ENCODE measurements at regions not wholly inside any gene's neighbourhood (a gene's known extent, or its start where the extent isn't known, plus 50 kb on each side); places are given as distances from the start of the nearest gene placed in this dataset.

DNA sequence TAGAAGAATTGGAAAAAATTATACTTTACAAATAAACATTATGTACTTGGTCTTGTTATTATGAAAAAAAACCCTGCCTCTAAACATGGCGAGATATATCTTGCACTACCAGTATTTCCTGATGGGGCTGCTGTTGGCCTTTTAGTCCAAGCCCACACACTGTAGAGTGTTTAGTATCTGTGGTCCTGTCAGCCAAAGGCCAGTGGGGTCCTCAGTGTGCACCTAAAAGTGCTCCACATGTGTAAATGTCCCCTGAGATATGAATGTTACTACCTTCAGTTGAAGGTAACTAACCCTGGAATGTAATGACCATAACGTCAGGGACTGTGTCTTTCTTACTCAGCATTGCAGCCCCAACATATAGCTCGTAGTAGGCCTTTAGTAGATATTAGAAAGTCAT is 71.1 kb upstream of the HK2 start:
- no peak for TF ChIP-seq IRF2 (CRISPR knock-in tag; IDR thresholded peaks at IDR 0.05; ENCODE audit: borderline replicate concordance, low read depth)
- TF ChIP-seq, protein P1, sequence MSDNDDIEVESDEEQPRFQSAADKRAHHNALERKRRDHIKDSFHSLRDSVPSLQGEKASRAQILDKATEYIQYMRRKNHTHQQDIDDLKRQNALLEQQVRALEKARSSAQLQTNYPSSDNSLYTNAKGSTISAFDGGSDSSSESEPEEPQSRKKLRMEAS (CRISPR knock-in tag; IDR thresholded peaks at IDR 0.05): no peak
- TF ChIP-seq, protein P2, sequence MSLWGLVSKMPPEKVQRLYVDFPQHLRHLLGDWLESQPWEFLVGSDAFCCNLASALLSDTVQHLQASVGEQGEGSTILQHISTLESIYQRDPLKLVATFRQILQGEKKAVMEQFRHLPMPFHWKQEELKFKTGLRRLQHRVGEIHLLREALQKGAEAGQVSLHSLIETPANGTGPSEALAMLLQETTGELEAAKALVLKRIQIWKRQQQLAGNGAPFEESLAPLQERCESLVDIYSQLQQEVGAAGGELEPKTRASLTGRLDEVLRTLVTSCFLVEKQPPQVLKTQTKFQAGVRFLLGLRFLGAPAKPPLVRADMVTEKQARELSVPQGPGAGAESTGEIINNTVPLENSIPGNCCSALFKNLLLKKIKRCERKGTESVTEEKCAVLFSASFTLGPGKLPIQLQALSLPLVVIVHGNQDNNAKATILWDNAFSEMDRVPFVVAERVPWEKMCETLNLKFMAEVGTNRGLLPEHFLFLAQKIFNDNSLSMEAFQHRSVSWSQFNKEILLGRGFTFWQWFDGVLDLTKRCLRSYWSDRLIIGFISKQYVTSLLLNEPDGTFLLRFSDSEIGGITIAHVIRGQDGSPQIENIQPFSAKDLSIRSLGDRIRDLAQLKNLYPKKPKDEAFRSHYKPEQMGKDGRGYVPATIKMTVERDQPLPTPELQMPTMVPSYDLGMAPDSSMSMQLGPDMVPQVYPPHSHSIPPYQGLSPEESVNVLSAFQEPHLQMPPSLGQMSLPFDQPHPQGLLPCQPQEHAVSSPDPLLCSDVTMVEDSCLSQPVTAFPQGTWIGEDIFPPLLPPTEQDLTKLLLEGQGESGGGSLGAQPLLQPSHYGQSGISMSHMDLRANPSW (CRISPR knock-in tag; conservative IDR thresholded peaks at IDR 0.05; ENCODE audit: low read depth): no peak
- TF ChIP-seq, protein P3, sequence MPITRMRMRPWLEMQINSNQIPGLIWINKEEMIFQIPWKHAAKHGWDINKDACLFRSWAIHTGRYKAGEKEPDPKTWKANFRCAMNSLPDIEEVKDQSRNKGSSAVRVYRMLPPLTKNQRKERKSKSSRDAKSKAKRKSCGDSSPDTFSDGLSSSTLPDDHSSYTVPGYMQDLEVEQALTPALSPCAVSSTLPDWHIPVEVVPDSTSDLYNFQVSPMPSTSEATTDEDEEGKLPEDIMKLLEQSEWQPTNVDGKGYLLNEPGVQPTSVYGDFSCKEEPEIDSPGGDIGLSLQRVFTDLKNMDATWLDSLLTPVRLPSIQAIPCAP (CRISPR knock-in tag; IDR thresholded peaks at IDR 0.05): no peak
- TF ChIP-seq, protein P4, sequence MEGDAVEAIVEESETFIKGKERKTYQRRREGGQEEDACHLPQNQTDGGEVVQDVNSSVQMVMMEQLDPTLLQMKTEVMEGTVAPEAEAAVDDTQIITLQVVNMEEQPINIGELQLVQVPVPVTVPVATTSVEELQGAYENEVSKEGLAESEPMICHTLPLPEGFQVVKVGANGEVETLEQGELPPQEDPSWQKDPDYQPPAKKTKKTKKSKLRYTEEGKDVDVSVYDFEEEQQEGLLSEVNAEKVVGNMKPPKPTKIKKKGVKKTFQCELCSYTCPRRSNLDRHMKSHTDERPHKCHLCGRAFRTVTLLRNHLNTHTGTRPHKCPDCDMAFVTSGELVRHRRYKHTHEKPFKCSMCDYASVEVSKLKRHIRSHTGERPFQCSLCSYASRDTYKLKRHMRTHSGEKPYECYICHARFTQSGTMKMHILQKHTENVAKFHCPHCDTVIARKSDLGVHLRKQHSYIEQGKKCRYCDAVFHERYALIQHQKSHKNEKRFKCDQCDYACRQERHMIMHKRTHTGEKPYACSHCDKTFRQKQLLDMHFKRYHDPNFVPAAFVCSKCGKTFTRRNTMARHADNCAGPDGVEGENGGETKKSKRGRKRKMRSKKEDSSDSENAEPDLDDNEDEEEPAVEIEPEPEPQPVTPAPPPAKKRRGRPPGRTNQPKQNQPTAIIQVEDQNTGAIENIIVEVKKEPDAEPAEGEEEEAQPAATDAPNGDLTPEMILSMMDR (IDR thresholded peaks at IDR 0.05): no peak
